ENCODE measurements at regions not wholly inside any gene's neighbourhood (a gene's known extent, or its start where the extent isn't known, plus 50 kb on each side); places are given as distances from the start of the nearest gene placed in this dataset.

DNA sequence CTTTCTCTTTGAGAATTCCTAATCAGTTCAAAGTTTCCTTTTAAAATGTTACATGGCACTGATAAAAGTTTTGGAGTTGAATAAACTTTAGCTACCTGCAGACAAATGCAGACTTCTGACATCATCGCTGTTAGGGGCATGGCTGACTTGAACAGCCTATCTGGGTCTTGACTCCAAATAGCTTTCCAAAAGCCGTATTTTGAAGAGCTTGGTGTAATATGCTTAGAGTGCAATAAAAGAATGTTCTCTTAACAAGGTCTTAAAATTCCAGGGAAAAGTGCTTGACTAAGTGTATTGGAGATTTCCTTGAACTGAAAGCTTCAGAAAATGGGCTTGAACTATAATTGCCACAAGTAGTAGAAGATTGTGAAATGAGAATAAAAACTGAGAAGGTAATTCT, 342.9 kb upstream of the DCC start:
- TF ChIP-seq, protein P1, sequence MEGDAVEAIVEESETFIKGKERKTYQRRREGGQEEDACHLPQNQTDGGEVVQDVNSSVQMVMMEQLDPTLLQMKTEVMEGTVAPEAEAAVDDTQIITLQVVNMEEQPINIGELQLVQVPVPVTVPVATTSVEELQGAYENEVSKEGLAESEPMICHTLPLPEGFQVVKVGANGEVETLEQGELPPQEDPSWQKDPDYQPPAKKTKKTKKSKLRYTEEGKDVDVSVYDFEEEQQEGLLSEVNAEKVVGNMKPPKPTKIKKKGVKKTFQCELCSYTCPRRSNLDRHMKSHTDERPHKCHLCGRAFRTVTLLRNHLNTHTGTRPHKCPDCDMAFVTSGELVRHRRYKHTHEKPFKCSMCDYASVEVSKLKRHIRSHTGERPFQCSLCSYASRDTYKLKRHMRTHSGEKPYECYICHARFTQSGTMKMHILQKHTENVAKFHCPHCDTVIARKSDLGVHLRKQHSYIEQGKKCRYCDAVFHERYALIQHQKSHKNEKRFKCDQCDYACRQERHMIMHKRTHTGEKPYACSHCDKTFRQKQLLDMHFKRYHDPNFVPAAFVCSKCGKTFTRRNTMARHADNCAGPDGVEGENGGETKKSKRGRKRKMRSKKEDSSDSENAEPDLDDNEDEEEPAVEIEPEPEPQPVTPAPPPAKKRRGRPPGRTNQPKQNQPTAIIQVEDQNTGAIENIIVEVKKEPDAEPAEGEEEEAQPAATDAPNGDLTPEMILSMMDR (IDR thresholded peaks at IDR 0.05): no peak
- Histone ChIP-seq H3K4me1 (no peaks in the 10 kb centered on the region), H3K36me3 (no peaks in the 10 kb centered on the region), H3K27ac (no peak overlapping the region), H3K4me3 (no peak overlapping the region), H3K27me3 (no peaks in the 10 kb centered on the region), H3K9me3 (no peaks in the 10 kb centered on the region)
- DNase-seq (ENCODE audit: low spot score in 2 of 2): no peak
- intact Hi-C loops (cut with DNase I): no loop called here

DNA sequence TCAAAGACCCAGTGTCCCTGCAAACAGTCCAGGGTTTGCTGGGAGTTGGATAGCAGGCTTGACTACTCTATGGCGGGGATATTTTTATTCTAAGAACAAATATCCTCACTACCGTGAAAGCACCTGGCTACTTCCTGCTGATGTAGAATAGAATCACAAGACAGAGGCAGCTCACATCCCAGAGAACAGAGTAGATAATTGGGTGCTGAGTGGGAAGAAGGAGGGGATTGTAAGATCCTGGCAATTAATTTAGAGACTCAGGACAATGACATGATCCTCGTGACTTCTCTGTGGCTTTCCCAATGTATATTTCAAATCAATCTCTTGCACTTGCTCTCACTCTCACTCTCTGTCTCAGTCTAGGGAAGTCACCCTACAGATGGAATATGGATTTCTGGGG, 341.9 kb upstream of the DCC start:
- no peak for DNase-seq (ENCODE audit: low spot score in 2 of 2)
- Histone ChIP-seq H3K4me1 (no peaks in the 10 kb centered on the region), H3K36me3 (no peaks in the 10 kb centered on the region), H3K27ac (no peak overlapping the region), H3K27me3 (no peaks in the 10 kb centered on the region), H3K9me3 (no peaks in the 10 kb centered on the region), H3K4me3 (no peak overlapping the region)
- TF ChIP-seq, protein P1 (IDR thresholded peaks at IDR 0.05): no peak
- intact Hi-C loops (cut with DNase I): no loop called here

DNA sequence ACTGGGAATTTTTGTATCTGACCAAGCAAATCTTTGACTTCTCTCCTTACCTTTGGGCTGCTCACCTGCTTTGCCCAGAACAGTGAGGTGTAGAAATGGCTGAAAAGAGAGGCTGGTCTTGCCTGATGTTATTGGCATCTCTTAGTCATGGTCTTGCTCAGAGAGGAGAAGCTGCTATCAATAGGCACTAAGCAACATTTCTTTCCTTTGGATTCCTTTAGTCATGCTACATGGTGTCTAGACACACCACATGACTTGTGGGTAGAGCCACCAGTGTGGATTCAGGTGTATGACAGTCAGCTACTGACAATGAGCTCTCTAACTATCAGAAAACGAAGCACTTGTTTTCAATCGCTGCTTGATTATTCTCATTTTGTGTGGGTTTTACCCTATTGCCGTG, 341.3 kb upstream of the DCC start:
- intact Hi-C loops (cut with DNase I): no loop called here
- DNase-seq (ENCODE audit: low spot score in 2 of 2): no peak
- no peak overlapping the region for H3K27ac ChIP-seq
- TF ChIP-seq, protein P1 (IDR thresholded peaks at IDR 0.05): no peak
- no peaks in the 10 kb centered on the region for H3K27me3 ChIP-seq
- no peaks in the 10 kb centered on the region for H3K36me3 ChIP-seq
- no peak overlapping the region for H3K4me3 ChIP-seq
- H3K4me1 ChIP-seq: no peaks in the 10 kb centered on the region
- H3K9me3 ChIP-seq: no peaks in the 10 kb centered on the region

DNA sequence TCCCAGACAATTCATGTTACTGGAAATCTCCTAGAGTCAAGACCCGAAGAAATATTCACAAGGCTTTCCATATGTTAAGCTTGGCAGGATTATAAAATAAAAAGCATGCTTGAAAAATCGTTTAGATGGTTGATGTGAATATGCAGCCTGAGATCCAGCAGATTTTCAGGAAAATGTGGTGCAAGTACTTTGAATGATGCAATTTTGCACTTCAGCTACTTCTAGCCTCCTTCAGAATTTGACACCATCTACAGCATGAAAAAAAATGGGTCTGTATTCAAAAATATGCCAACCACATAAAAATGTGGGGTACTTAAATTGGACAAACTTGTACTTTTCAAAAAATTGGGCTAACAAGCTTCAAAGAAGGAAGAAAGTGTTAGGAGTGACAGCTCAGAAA, 340.6 kb upstream of the DCC start:
- Histone ChIP-seq H3K27ac (no peak overlapping the region), H3K4me3 (no peak overlapping the region), H3K9me3 (no peaks in the 10 kb centered on the region), H3K36me3 (no peaks in the 10 kb centered on the region), H3K4me1 (no peaks in the 10 kb centered on the region), H3K27me3 (no peaks in the 10 kb centered on the region)
- DNase-seq (ENCODE audit: low spot score in 2 of 2): no peak
- intact Hi-C loops (cut with DNase I): no loop called here
- TF ChIP-seq, protein P1 (IDR thresholded peaks at IDR 0.05): no peak

DNA sequence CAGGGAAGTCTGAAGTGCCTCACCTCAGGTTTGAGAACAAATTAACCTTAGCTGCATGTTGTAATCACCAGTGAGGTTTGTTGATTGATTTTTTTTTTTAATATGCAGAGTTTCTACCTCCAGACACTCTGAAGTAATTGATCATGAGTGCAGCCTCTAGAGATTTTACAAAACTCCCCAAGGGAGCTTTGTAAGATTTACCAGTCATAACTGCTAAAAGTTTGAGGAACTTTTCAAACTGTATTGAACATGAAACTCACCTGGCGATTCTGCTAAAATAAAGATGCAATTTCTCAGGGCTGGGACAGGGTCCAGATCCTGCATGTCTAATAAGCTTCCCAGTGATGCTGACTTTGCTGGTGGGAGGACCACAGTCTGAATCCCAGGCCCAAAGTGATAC, 339.6 kb upstream of the DCC start:
- intact Hi-C loops (cut with DNase I): no loop called here
- TF ChIP-seq, protein P1 (IDR thresholded peaks at IDR 0.05): no peak
- H3K27ac ChIP-seq: no peak overlapping the region
- H3K9me3 ChIP-seq: no peaks in the 10 kb centered on the region
- H3K36me3 ChIP-seq: no peaks in the 10 kb centered on the region
- DNase-seq (ENCODE audit: low spot score in 2 of 2): no peak
- no peaks in the 10 kb centered on the region for H3K4me1 ChIP-seq
- H3K27me3 ChIP-seq: no peaks in the 10 kb centered on the region
- H3K4me3 ChIP-seq: no peak overlapping the region

DNA sequence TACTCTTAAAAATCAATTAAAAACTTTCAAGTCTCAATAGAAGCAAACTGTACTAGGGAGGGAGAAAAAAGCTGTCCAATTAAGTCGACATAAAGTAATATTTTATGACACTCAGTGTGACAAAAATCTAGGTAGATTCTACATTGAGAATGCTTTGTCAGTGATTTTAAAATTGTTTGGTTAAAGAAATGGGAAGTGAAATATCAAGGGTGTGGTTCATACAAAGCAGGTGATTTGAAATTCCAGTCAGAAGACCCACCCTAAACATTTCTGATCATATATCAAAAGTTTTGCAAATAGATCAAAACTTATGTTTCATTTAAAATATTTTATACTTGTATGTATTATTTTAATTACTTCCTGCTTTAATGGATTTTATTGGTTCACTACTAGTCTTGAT, 338.9 kb upstream of the DCC start:
- H3K36me3 ChIP-seq: no peaks in the 10 kb centered on the region

More for the DNA sequence above, 338.9 kb upstream of the DCC start:
- no peak overlapping the region for H3K4me3 ChIP-seq
- TF ChIP-seq, protein P1 (IDR thresholded peaks at IDR 0.05): no peak
- intact Hi-C loops (cut with DNase I): no loop called here
- no peaks in the 10 kb centered on the region for H3K4me1 ChIP-seq
- DNase-seq (ENCODE audit: low spot score in 2 of 2): no peak
- no peak overlapping the region for H3K27ac ChIP-seq
- H3K9me3 ChIP-seq: no peaks in the 10 kb centered on the region
- no peaks in the 10 kb centered on the region for H3K27me3 ChIP-seq

All from ascending aorta (tissue), 2 donors.